Progenitor cell of endocrine pancreas (in vitro differentiated cells): ENCODE measurements at regions not wholly inside any gene's neighbourhood (a gene's known extent, or its start where the extent isn't known, plus 50 kb on each side); places are given as distances from the start of the nearest gene placed in this dataset.

Experiments
- DNase-seq: peaks from one replicate; pipeline ENCODE4 v3.0.0; 2021; ENCODE audit warnings: low spot score; ENCODE audit not compliant: unreplicated experiment
- H3K27ac Mint-ChIP-seq: 2 replicates; pipeline ENCODE4 v1.8.0; 2021; ENCODE audit warnings: mild to moderate bottlenecking, moderate library complexity, mixed read lengths
- H3K27me3 Mint-ChIP-seq: 2 replicates; pipeline ENCODE4 v1.8.0; 2021; ENCODE audit warnings: mixed read lengths
- H3K36me3 Mint-ChIP-seq: 2 replicates; pipeline ENCODE4 v1.8.0; 2022; ENCODE audit warnings: mixed read lengths; ENCODE audit not compliant: insufficient read depth
- H3K4me1 Mint-ChIP-seq: 2 replicates; pipeline ENCODE4 v1.8.0; 2021; ENCODE audit warnings: low read depth, mixed read lengths
- H3K4me3 Mint-ChIP-seq: 2 replicates; pipeline ENCODE4 v1.8.0; 2021; ENCODE audit warnings: low read depth, mild to moderate bottlenecking, moderate library complexity, mixed read lengths
- H3K9me3 Mint-ChIP-seq: 2 replicates; pipeline ENCODE4 v1.8.0; 2021; ENCODE audit warnings: low read depth, mixed read lengths
- TF ChIP-seq, protein P1 (sequence below): fragments of 200-600 bp; sonication (generic); IDR thresholded peaks from one replicate; pipeline ENCODE4 v1.5.0; 2021; ENCODE audit warnings: antibody characterized with exemption, mild to moderate bottlenecking; ENCODE audit not compliant: unreplicated experiment

DNA sequence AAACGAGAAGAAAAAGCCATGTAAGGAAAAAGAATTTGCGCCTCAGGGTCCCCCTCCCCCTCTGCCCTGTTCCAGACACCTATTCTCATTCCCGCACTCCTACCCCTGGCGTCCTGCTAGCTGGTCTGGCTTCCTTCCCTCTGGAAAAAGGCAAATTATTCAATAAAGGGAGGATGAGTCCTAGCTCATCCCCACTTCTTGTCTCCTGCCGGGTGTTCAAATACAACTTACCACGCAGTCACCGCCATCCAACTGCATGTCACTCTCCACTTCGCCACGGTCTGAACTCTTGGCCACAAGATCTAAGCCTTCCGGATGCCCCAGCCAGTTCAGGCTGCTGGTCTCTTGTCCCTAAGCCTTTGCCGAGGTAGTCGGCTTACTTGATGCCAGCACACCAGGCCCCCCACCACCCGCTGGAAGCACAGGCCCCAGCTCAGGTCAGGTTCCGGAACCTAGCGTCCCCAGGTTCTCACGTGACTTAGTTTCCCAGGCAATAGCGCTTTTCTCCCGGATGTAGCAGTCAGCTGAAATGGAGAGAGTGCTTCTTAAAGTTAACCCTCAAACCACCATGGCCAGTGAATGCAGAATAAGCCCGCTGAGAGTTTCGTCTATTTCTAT lies 209.6 kb upstream of the SPIN4 start:
- H3K27me3 Mint-ChIP-seq = no peaks in the 10 kb centered on the region
- TF ChIP-seq, protein P1, sequence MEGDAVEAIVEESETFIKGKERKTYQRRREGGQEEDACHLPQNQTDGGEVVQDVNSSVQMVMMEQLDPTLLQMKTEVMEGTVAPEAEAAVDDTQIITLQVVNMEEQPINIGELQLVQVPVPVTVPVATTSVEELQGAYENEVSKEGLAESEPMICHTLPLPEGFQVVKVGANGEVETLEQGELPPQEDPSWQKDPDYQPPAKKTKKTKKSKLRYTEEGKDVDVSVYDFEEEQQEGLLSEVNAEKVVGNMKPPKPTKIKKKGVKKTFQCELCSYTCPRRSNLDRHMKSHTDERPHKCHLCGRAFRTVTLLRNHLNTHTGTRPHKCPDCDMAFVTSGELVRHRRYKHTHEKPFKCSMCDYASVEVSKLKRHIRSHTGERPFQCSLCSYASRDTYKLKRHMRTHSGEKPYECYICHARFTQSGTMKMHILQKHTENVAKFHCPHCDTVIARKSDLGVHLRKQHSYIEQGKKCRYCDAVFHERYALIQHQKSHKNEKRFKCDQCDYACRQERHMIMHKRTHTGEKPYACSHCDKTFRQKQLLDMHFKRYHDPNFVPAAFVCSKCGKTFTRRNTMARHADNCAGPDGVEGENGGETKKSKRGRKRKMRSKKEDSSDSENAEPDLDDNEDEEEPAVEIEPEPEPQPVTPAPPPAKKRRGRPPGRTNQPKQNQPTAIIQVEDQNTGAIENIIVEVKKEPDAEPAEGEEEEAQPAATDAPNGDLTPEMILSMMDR = no peak

DNA sequence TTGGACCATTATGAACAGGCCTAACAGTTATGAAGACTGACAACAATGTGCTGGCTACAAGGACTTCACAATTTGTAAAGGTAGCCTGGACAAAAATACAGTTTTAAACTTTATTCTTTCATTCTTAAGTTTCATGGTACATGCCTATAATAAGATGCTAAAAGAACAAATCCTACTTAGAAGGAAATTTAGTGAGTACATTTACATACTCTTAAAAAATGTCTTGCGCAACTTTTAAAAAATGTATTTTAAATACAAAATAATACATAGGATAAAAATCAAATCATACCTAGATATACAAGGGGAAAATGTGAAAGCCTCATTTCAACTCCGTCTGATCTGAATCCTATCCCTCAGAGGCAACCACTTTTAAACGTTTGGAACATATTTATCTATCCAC lies 200.7 kb upstream of the SPIN4 start:
- Mint-ChIP-seq H3K4me1 (no peaks in the 10 kb centered on the region), H3K27me3 (no peaks in the 10 kb centered on the region), H3K36me3 (peaks cover 21% of the 10 kb centered on the region), H3K27ac (no peak overlapping the region), H3K4me3 (no peak overlapping the region), H3K9me3 (peaks cover 52% of the 10 kb centered on the region)
- TF ChIP-seq, protein P1 = no peak
- DNase-seq = no peak

More for the DNA sequence above, 209.6 kb upstream of the SPIN4 start:
- peaks cover 3% of the 10 kb centered on the region for H3K36me3 Mint-ChIP-seq
- DNase-seq = peak; percentile 36
- peaks cover 3% of the 10 kb centered on the region for H3K4me1 Mint-ChIP-seq
- peak overlapping the region; percentile 91 for H3K4me3 Mint-ChIP-seq
- H3K9me3 Mint-ChIP-seq = peaks cover 23% of the 10 kb centered on the region
- H3K27ac Mint-ChIP-seq = peak overlapping the region; percentile 97

DNA sequence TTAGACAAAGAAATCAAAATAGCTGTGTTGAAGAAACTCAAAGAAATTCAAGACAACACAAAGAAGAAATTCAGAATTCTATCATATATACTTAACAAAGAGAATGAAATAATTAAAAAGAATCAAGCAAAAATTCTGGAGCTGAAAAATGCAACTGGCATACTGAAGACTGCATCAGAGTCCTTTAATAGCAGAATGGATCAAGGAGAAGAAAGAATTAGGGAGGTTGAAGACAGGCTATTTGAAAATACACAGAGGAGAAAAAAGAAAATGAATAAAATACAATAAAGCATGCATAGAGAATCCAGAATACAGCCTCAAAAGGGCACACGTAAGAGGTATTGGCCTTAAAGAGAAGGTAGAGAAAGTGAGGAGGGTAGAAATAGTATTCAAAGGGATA lies 179.5 kb upstream of the SPIN4 start:
- no peak overlapping the region for H3K4me3 Mint-ChIP-seq
- H3K4me1 Mint-ChIP-seq = no peaks in the 10 kb centered on the region
- no peak overlapping the region for H3K27ac Mint-ChIP-seq
- no peak for DNase-seq
- no peaks in the 10 kb centered on the region for H3K27me3 Mint-ChIP-seq
- H3K36me3 Mint-ChIP-seq = peaks cover 17% of the 10 kb centered on the region
- TF ChIP-seq, protein P1 = no peak
- H3K9me3 Mint-ChIP-seq = peaks cover 49% of the 10 kb centered on the region

DNA sequence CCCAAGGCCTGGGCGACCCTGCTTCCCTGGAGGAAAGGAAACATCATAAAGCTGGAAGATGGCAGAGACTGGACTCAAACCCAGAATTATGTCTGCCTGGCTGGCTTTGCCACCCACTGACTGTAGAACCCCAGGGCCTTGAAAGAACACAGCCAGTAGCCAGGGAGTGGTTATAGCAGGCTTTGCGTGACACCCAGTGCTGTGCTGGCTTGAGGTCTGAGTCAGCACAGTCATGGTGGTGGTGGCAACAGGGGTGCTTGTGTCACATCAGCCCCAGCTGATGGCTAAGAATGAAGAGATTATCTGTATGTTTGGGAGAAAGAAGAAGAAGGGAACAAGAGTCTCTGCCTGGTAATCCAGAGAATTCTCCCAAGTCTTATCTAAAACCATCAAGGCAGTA lies 178.8 kb upstream of the SPIN4 start:
- Mint-ChIP-seq H3K9me3 (peaks cover 42% of the 10 kb centered on the region), H3K4me3 (no peak overlapping the region), H3K27ac (no peak overlapping the region), H3K4me1 (no peaks in the 10 kb centered on the region), H3K36me3 (peaks cover 14% of the 10 kb centered on the region), H3K27me3 (no peaks in the 10 kb centered on the region)
- no peak for DNase-seq
- TF ChIP-seq, protein P1 = no peak

DNA sequence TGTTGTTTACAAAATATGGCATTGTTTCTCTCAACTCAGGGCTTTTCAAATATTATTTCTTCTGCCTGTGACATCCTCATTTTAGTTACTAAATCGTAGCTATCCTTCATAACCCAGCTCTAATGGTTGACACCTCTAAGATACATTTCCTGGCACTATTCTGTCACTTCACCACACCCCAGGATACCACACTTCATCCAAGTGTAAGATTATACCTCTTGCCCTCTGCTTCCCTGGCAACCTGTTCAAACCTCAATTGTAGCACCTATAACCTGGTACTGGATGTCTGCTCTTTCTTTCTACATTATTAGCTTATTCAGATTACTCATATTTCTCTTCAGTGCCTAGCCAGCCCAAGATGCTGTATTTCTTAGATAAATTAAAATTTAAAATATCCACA lies 175.7 kb upstream of the SPIN4 start:
- Mint-ChIP-seq H3K4me1 (no peaks in the 10 kb centered on the region), H3K27ac (no peak overlapping the region), H3K27me3 (no peaks in the 10 kb centered on the region), H3K9me3 (peaks cover 24% of the 10 kb centered on the region), H3K36me3 (peaks cover 8% of the 10 kb centered on the region), H3K4me3 (no peak overlapping the region)
- TF ChIP-seq, protein P1 = no peak
- DNase-seq = no peak
